HUES48 (cell line): ENCODE measurements at regions not wholly inside any gene's neighbourhood (a gene's known extent, or its start where the extent isn't known, plus 50 kb on each side); places are given as distances from the start of the nearest gene placed in this dataset.

ENCODE experiments used
- H3K27ac ChIP-seq: one replicate; pipeline ENCODE4 v1.7.0; 2013; ENCODE audit warnings: low read depth, low read length, inconsistent platforms
- H3K27me3 ChIP-seq: 2 replicates; pipeline ENCODE4 v1.6.1; 2013; ENCODE audit warnings: mild to moderate bottlenecking, low read length; ENCODE audit not compliant: control insufficient read depth, insufficient read depth
- H3K36me3 ChIP-seq: 2 replicates; pipeline ENCODE4 v1.6.1; 2013; ENCODE audit warnings: low read length; ENCODE audit not compliant: control insufficient read depth, insufficient read depth
- H3K4me1 ChIP-seq: 2 replicates; pipeline ENCODE4 v1.6.1; 2013; ENCODE audit warnings: mild to moderate bottlenecking, low read length; ENCODE audit not compliant: control insufficient read depth, insufficient read depth
- H3K4me3 ChIP-seq: 2 replicates; pipeline ENCODE4 v1.5.1; 2013; ENCODE audit warnings: mild to moderate bottlenecking, low read depth, low read length
- H3K9ac ChIP-seq: 2 replicates; pipeline ENCODE4 v1.6.1; 2013; ENCODE audit warnings: mild to moderate bottlenecking, low read depth, low read length, moderate library complexity
- H3K9me3 ChIP-seq: 2 replicates; pipeline ENCODE4 v1.6.1; 2013; ENCODE audit warnings: low read length; ENCODE audit not compliant: control insufficient read depth, insufficient read depth

GRCh38 chr11:122294041-122294440, 178.0 kb upstream of the BLID start:
- no peaks in the 10 kb centered on the region for H3K36me3 ChIP-seq
- no peak overlapping the region for H3K9ac ChIP-seq
- no peak overlapping the region for H3K4me3 ChIP-seq

GRCh38 chr11:122293296-122294023, 177.4 kb upstream of the BLID start:
- no peaks in the 10 kb centered on the region for H3K27me3 ChIP-seq
- no peaks in the 10 kb centered on the region for H3K36me3 ChIP-seq
- no peaks in the 10 kb centered on the region for H3K4me1 ChIP-seq
- H3K9ac ChIP-seq = no peak overlapping the region
- H3K27ac ChIP-seq = no peak overlapping the region
- H3K9me3 ChIP-seq = peaks cover 12% of the 10 kb centered on the region; the same call in 1 of the 2 replicates
- no peak overlapping the region for H3K4me3 ChIP-seq

More at GRCh38 chr11:122294041-122294440, 178.0 kb upstream of the BLID start:
- Histone ChIP-seq H3K4me1 (no peaks in the 10 kb centered on the region), H3K27me3 (no peaks in the 10 kb centered on the region), H3K27ac (no peak overlapping the region), H3K9me3 (peaks cover 15% of the 10 kb centered on the region; the same call in 1 of the 2 replicates)

- Histone ChIP-seq H3K27ac (no peak overlapping the region), H3K4me1 (no peaks in the 10 kb centered on the region), H3K9me3 (no peaks in the 10 kb centered on the region), H3K36me3 (no peaks in the 10 kb centered on the region), H3K4me3 (no peak overlapping the region), H3K27me3 (no peaks in the 10 kb centered on the region), H3K9ac (no peak overlapping the region)
Observed at GRCh38 chr11:122287401-122287800, 171.4 kb upstream of the BLID start.

GRCh38 chr11:122285070-122285988, 169.3 kb upstream of the BLID start:
- peaks cover 5% of the 10 kb centered on the region; the same call in 1 of the 2 replicates for H3K4me1 ChIP-seq

GRCh38 chr11:122280870-122281269, 164.9 kb upstream of the BLID start:
- Histone ChIP-seq H3K27me3 (no peaks in the 10 kb centered on the region), H3K9ac (no peak overlapping the region), H3K4me3 (no peak overlapping the region), H3K27ac (no peak overlapping the region), H3K36me3 (no peaks in the 10 kb centered on the region), H3K9me3 (no peaks in the 10 kb centered on the region), H3K4me1 (peaks cover 5% of the 10 kb centered on the region; the same call in 1 of the 2 replicates)

More at GRCh38 chr11:122285070-122285988, 169.3 kb upstream of the BLID start:
- H3K4me3 ChIP-seq = no peak overlapping the region
- H3K9me3 ChIP-seq = no peaks in the 10 kb centered on the region
- H3K36me3 ChIP-seq = no peaks in the 10 kb centered on the region
- H3K27me3 ChIP-seq = no peaks in the 10 kb centered on the region
- H3K9ac ChIP-seq = no peak overlapping the region
- H3K27ac ChIP-seq = no peak overlapping the region

- Histone ChIP-seq H3K4me3 (no peak overlapping the region), H3K9me3 (no peaks in the 10 kb centered on the region), H3K27ac (no peak overlapping the region), H3K9ac (no peak overlapping the region), H3K27me3 (no peaks in the 10 kb centered on the region), H3K4me1 (peaks cover 5% of the 10 kb centered on the region; the same call in 1 of the 2 replicates), H3K36me3 (no peaks in the 10 kb centered on the region)
Observed at GRCh38 chr11:122279194-122279593, 163.2 kb upstream of the BLID start.

- Histone ChIP-seq H3K4me3 (no peak overlapping the region), H3K9me3 (no peaks in the 10 kb centered on the region), H3K36me3 (no peaks in the 10 kb centered on the region), H3K27ac (no peak overlapping the region), H3K4me1 (peaks cover 5% of the 10 kb centered on the region; the same call in 1 of the 2 replicates), H3K27me3 (no peaks in the 10 kb centered on the region), H3K9ac (no peak overlapping the region)
Observed at GRCh38 chr11:122277493-122277892, 161.5 kb upstream of the BLID start.

GRCh38 chr11:122276221-122276620, 160.2 kb upstream of the BLID start:
- Histone ChIP-seq H3K27me3 (no peaks in the 10 kb centered on the region), H3K4me3 (no peak overlapping the region), H3K9me3 (no peaks in the 10 kb centered on the region), H3K9ac (no peak overlapping the region), H3K36me3 (no peaks in the 10 kb centered on the region), H3K4me1 (peaks cover 5% of the 10 kb centered on the region; the same call in 1 of the 2 replicates), H3K27ac (no peak overlapping the region)

GRCh38 chr11:122275508-122275907, 159.5 kb upstream of the BLID start:
- H3K36me3 ChIP-seq = no peaks in the 10 kb centered on the region
- no peak overlapping the region for H3K9ac ChIP-seq
- H3K27me3 ChIP-seq = no peaks in the 10 kb centered on the region
- no peak overlapping the region for H3K4me3 ChIP-seq
- H3K9me3 ChIP-seq = no peaks in the 10 kb centered on the region
- H3K4me1 ChIP-seq = no peaks in the 10 kb centered on the region
- no peak overlapping the region for H3K27ac ChIP-seq

- Histone ChIP-seq H3K27ac (no peak overlapping the region), H3K4me3 (no peak overlapping the region), H3K36me3 (no peaks in the 10 kb centered on the region), H3K9me3 (no peaks in the 10 kb centered on the region), H3K4me1 (no peaks in the 10 kb centered on the region), H3K9ac (no peak overlapping the region), H3K27me3 (no peaks in the 10 kb centered on the region)
Observed at GRCh38 chr11:122273476-122274191, 157.6 kb upstream of the BLID start.
